ENCODE measurements at regions not wholly inside any gene's neighbourhood (a gene's known extent, or its start where the extent isn't known, plus 50 kb on each side); places are given as distances from the start of the nearest gene placed in this dataset.

DNA sequence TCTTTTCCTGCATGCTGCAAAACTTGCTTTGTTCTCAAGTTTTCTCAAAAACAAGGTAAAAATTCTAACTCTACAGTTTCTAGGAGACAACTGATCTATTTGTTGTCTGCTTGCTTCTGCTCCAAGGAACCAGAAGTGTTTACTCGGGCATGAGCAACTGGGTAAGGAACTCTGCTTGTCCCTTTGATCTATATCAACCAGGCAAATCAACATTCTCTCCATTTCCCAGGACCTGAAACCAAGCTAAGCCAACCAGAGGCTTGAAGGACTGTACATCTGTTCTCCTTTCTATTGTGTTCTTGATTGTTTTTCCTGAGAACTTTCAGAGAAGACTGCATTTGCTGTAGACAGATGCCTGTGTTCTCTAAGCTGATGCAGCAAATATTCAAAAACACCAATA is 335.0 kb upstream of the KCNH7 start:
- ATAC-seq (ENCODE audit: low read depth) (no peak), DNase-seq (no peak)
- Mint-ChIP-seq H3K4me1 (no peaks in the 10 kb centered on the region), H3K27me3 (no peaks in the 10 kb centered on the region), H3K9me3 (ENCODE audit: insufficient read depth) (no peaks in the 10 kb centered on the region), H3K4me3 (no peak overlapping the region), H3K27ac (no peak overlapping the region)
- no peak overlapping the region for H3K27ac ChIP-seq (ENCODE audit: low read length in 2 of 2)
- H3K9me3 ChIP-seq (ENCODE audit: control extremely low read depth in 1 of 3, control insufficient read depth in 2 of 3, insufficient read depth in 1 of 3, low read length in 2 of 3) = no peaks in the 10 kb centered on the region
- H3K27me3 ChIP-seq (replicated peaks in 1 of 4; ENCODE audit: control extremely low read depth in 1 of 4, control insufficient read depth in 3 of 4, insufficient read depth in 4 of 4, low read length in 3 of 4) = no peaks in the 10 kb centered on the region
- H4K20me1 ChIP-seq (ENCODE audit: control insufficient read depth, insufficient read depth, low read length, poor library complexity, severe bottlenecking) = no peaks in the 10 kb centered on the region
- intact Hi-C loops (cut with micrococcal nuclease) = no loop called here
- no peak overlapping the region for H2AFZ ChIP-seq (ENCODE audit: insufficient read depth, low read depth, low read length, poor library complexity, severe bottlenecking)
- H3K4me3 ChIP-seq (ENCODE audit: control extremely low read depth in 1 of 5, extremely low read depth in 1 of 5, insufficient read depth in 1 of 5, low read depth in 2 of 5, low read length in 4 of 5) = no peak overlapping the region
- no peaks in the 10 kb centered on the region for H3K79me2 ChIP-seq (ENCODE audit: control insufficient read depth, insufficient read depth, low read length)
- POLR2A ChIA-PET = no interaction called here
- TF ChIP-seq EZH2 (IDR thresholded peaks at IDR 0.05; ENCODE audit: borderline replicate concordance, insufficient read depth, low read depth, low read length, poor library complexity, severe bottlenecking) = no peak
- TF ChIP-seq, protein P1, sequence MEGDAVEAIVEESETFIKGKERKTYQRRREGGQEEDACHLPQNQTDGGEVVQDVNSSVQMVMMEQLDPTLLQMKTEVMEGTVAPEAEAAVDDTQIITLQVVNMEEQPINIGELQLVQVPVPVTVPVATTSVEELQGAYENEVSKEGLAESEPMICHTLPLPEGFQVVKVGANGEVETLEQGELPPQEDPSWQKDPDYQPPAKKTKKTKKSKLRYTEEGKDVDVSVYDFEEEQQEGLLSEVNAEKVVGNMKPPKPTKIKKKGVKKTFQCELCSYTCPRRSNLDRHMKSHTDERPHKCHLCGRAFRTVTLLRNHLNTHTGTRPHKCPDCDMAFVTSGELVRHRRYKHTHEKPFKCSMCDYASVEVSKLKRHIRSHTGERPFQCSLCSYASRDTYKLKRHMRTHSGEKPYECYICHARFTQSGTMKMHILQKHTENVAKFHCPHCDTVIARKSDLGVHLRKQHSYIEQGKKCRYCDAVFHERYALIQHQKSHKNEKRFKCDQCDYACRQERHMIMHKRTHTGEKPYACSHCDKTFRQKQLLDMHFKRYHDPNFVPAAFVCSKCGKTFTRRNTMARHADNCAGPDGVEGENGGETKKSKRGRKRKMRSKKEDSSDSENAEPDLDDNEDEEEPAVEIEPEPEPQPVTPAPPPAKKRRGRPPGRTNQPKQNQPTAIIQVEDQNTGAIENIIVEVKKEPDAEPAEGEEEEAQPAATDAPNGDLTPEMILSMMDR (IDR thresholded peaks at IDR 0.05) = no peak
- H3K4me1 ChIP-seq (ENCODE audit: control insufficient read depth in 2 of 2, insufficient read depth in 2 of 2, low read length in 2 of 2) = no peaks in the 10 kb centered on the region
- H3K9ac ChIP-seq (ENCODE audit: low read length) = no peak overlapping the region
- no peaks in the 10 kb centered on the region for H3K36me3 ChIP-seq (replicated peaks in 1 of 2; ENCODE audit: control extremely low read depth in 1 of 2, control insufficient read depth in 1 of 2, extremely low read depth in 1 of 2, insufficient read depth in 2 of 2, low read length in 1 of 2)
- no peak overlapping the region for H3K4me2 ChIP-seq (replicated peaks; ENCODE audit: low read depth, low read length, poor library complexity, severe bottlenecking)
- WGBS (ENCODE audit: insufficient coverage) = 100% methylated on average over 1 of the region's 1 CpG
- CTCF ChIA-PET = no interaction called here

DNA sequence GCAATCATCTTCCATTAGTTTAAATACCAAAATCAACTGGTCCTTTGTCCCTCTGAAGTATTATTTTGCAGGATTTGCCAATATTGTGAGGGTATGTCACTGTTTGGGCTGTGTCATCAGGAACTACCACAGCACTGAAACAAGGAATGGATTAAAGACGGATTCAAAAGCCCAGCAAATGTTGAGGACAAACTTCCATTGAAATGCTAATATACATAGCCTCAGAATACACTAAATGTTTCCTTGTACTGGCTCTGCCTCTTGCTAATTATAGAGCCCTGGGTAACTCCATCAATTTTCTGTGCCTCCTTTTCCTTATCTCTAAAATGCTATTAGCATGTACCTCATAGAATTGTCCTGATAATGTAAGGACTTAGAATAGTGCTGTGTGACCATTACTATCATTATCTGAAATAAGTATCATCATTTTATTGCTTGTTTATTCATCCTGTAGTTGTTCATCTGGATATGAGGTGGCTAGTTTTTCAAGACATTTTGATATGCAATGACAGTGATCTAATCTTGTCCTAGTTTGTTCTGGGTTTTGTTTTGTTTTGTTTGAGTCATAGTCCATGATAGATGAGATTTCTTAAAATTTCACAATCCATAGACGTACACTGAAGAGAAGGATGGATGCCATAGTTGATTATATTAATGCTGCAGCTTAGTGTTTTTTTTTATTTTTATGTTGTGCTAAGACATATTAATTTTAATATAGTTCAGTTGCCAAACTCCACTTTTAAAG is 333.4 kb upstream of the KCNH7 start:
- no peak overlapping the region for H2AFZ ChIP-seq (ENCODE audit: insufficient read depth, low read depth, low read length, poor library complexity, severe bottlenecking)
- no peaks in the 10 kb centered on the region for H3K36me3 ChIP-seq (replicated peaks in 1 of 2; ENCODE audit: control extremely low read depth in 1 of 2, control insufficient read depth in 1 of 2, extremely low read depth in 1 of 2, insufficient read depth in 2 of 2, low read length in 1 of 2)
- no peaks in the 10 kb centered on the region for H3K27me3 ChIP-seq (replicated peaks in 1 of 4; ENCODE audit: control extremely low read depth in 1 of 4, control insufficient read depth in 3 of 4, insufficient read depth in 4 of 4, low read length in 3 of 4)
- Mint-ChIP-seq H3K4me3 (no peak overlapping the region), H3K27ac (no peak overlapping the region), H3K4me1 (no peaks in the 10 kb centered on the region), H3K9me3 (ENCODE audit: insufficient read depth) (no peaks in the 10 kb centered on the region), H3K27me3 (no peaks in the 10 kb centered on the region)
- H4K20me1 ChIP-seq (ENCODE audit: control insufficient read depth, insufficient read depth, low read length, poor library complexity, severe bottlenecking) = no peaks in the 10 kb centered on the region
- TF ChIP-seq EZH2 (IDR thresholded peaks at IDR 0.05; ENCODE audit: borderline replicate concordance, insufficient read depth, low read depth, low read length, poor library complexity, severe bottlenecking) = no peak
- TF ChIP-seq, protein P1 (IDR thresholded peaks at IDR 0.05) = no peak
- whole genome bisulfite sequencing (ENCODE audit: insufficient coverage) = 83% methylated on average over 1 of the region's 2 CpGs
- intact Hi-C loops (cut with micrococcal nuclease) = no loop called here
- no peaks in the 10 kb centered on the region for H3K79me2 ChIP-seq (ENCODE audit: control insufficient read depth, insufficient read depth, low read length)
- POLR2A ChIA-PET = no interaction called here
- no peaks in the 10 kb centered on the region for H3K9me3 ChIP-seq (ENCODE audit: control extremely low read depth in 1 of 3, control insufficient read depth in 2 of 3, insufficient read depth in 1 of 3, low read length in 2 of 3)
- H3K4me3 ChIP-seq (ENCODE audit: control extremely low read depth in 1 of 5, extremely low read depth in 1 of 5, insufficient read depth in 1 of 5, low read depth in 2 of 5, low read length in 4 of 5) = no peak overlapping the region
- H3K4me2 ChIP-seq (replicated peaks; ENCODE audit: low read depth, low read length, poor library complexity, severe bottlenecking) = no peak overlapping the region
- no peak overlapping the region for H3K27ac ChIP-seq (ENCODE audit: low read length in 2 of 2)
- CTCF ChIA-PET = interaction anchor here (1.6 kb wide), 1 partner anchor 12 kb away, joined by 3 read pairs; no protein-coding TSS in a partner anchor
- DNase-seq (no peak), ATAC-seq (ENCODE audit: low read depth) (no peak)
- H3K9ac ChIP-seq (ENCODE audit: low read length) = no peak overlapping the region
- H3K4me1 ChIP-seq (ENCODE audit: control insufficient read depth in 2 of 2, insufficient read depth in 2 of 2, low read length in 2 of 2) = no peaks in the 10 kb centered on the region
